ENCODE measurements at regions not wholly inside any gene's neighbourhood (a gene's known extent, or its start where the extent isn't known, plus 50 kb on each side); places are given as distances from the start of the nearest gene placed in this dataset.

GRCh38 chrX:13253223-13253622, 66.6 kb downstream of the ATXN3L start:
- no peak for TF ChIP-seq CTCF (IDR thresholded peaks at IDR 0.05)
- TF ChIP-seq POLR2AphosphoS5 (IDR thresholded peaks at IDR 0.05): no peak

Measured in transverse colon (tissue), 4 donors.